GM18867 (cell line): ENCODE measurements at regions not wholly inside any gene's neighbourhood (a gene's known extent, or its start where the extent isn't known, plus 50 kb on each side); places are given as distances from the start of the nearest gene placed in this dataset.

ENCODE experiments used
- ATAC-seq: cut with Tn5 transposase; IDR thresholded peaks from one replicate; pipeline ENCODE4 v1.9.1; 2021; ENCODE audit warnings: mild to moderate bottlenecking, moderate library complexity; ENCODE audit not compliant: unreplicated experiment

DNA sequence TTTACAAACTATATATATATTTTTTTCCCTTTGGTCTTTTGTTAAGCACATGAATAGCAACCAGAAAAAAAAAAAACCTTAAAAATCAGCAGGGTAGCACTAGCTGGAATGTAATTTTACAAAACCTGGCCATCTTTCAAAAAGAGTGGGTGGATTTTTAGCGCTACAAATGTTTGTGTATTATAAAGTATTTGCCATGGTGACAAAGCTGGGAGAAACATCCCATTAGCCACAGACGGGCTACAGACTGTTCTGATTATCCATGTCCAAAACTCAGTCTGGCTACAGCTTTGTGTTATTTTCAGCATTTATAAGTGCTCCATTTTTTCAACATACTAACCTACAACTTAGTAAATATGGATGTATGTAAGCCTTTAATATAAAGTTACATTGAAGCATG, 249.5 kb upstream of the TANK start:
- ATAC-seq = no peak

DNA sequence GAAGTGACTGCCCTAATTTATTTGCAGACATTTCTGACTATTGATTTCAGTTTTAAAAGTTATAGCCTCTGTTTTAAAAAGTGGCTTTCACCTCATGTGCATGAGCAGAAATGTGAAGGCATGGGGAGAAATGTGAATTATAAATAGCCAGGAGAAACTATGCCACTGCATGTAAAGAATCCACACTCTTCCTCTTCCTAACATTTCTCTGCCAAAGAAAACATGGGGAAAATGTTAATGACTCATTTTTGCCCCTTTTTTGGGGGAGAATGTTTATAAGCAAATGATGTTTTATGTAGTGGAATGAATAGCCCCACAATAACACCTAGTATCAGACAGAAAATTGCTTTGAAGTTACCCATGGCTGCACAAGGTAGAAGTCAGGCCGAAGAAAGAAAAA, 249.0 kb upstream of the TANK start:
- no peak for ATAC-seq

DNA sequence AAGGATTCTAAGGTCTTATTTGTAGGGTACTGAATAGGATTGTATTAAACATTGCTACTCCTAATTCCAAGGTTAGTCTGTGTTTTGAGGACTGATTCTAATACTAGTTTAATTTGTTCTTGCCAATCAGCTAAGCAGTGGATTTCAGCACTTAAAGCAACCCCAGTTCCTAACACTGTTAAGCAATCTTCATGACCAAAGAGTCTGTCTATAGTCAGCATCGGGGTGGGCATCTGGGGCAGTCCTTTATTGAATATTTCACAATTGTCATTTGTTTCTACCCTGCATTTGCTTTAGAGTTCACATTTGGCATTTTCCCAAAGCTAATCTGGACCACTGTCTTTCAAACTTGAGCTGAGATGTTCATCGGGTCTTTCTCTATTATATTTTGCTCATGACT, 248.0 kb upstream of the TANK start:
- ATAC-seq = no peak

DNA sequence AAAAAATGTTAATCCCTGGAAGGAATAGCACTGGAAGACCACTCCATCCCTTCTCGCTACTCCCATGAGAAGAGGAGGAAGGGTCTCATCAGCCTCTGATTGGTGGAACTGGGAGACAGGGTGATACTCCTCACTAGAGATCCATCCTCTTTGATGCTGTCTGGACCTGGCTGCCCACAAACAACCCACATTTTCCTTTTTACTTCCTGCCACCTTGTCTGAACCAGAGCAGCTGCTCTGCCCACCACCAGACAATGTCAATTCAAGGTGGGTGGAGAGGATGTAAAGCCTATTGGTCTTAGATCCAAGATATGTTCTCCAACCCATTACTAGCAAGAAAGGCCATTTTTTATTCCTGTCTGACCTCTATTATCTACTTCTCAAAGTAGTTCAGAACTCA, 246.9 kb upstream of the TANK start:
- no peak for ATAC-seq

DNA sequence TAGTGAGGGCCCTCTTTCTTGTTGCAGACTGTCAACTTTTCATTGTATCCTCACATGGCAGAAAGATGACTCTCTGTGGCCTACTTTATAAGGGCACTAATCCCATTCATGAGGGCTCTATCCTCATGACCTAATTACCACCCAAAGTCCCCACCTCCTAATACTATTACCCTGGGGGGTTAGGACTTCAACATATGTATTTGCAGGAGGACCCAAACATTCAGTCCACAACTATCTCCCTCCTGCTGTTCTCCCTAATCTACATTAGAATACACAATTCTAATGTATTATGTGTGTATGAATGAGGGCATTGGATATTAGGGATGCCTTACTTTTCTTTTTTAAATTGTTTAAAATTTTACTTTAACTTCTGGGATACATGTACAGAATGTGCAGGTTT, 246.0 kb upstream of the TANK start:
- no peak for ATAC-seq

DNA sequence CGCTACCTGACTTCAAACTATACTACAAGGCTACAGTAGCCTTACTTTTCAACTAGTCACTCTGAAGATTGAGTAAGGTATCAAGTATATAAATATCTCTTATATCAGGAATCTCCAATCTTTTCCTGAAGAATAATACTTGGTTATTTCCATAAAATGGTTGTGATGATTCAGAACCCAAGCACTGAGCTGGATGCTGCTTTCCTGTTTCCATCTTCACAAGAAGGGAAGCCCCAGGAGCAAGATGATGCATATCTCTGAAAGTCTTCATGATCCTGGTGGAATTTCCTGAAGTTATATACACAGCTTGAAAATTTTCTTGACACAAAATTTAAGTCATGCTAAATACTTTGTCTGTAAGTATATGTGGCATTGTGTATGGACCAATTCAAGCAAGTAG, 243.9 kb upstream of the TANK start:
- ATAC-seq = no peak

DNA sequence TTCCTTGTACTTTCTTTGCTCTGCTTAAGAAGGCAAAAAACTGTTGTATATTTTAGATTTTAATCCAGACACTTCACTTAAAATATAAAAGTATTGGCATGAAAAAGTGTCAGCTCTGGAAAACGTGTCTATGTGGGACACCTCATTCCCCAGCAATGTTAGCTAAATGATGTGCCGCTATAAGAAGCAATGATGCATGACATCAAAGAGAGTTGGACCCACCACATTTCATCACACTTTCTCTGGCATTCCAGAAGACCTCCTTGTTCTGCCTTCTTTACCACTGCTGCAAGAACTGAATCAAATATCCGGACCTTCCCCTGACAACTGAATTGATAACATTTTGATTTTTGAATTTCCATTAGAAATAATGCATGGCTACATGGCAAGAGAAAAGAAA, 242.4 kb upstream of the TANK start:
- ATAC-seq = no peak

DNA sequence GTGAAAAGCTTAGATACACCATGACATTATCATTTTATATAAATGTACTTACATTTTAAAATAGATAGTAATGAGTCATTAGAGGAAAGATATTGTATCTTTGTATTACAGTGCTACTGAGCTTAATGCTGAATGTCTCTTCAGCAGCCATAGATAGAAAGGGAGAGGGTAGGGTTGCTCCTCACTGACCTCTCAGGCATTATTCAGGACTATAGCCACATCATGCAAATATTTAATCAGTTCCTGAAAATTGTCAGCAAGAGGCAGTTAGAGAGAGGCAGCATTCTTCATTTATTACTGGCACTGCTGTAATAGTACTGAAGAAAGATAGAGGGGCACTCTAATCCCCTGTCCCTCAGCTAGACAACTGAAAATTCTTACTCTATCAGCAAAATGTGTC, 242.0 kb upstream of the TANK start:
- ATAC-seq = no peak

DNA sequence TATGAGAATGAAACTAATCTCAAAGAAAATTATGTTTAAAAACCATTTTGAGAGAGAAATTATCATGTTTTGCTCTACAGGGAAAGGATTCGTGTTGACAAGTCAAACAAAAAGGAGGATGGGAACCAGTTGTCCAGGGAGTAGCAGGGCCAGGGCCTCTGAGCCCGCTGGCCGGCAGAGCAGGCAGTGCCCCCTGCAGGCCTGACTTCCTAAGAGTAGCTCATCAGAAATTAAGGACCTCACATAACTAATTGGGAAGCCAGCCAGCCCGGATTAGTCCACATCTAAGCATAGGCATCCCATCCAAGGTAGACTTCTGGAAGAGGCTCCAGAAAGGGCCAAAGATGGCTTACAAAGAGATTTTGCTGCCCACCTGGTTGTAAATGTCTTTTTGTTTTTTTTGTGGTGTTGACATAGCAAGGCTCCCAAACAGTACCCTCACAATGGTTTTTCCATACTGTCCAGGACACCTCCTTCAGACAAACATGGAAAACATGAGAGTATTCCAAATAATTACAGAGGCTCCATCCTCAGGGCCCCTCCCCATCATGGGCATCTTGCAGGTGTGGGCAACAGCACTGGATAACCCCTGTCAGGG, 241.2 kb upstream of the TANK start:
- ATAC-seq = peak; percentile 67

DNA sequence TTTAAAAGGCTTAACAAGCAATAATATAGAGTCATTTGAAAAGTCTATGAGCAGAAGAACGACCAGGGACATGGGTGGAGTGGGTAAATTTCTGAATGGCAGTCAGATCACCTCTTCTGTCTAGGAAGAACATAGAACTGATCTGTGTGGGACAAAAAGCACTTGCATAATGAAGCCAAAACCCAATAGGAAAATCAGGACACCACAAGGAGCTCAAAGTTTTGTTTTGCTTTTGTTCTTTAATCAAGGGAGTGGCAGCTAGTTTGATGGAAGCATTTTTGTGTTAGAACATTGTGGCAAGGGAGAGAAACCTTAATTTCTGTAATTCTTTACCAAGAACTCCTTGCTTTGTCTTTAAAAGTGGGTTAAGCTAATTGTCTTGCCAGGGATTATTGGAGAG, 240.2 kb upstream of the TANK start:
- no peak for ATAC-seq

DNA sequence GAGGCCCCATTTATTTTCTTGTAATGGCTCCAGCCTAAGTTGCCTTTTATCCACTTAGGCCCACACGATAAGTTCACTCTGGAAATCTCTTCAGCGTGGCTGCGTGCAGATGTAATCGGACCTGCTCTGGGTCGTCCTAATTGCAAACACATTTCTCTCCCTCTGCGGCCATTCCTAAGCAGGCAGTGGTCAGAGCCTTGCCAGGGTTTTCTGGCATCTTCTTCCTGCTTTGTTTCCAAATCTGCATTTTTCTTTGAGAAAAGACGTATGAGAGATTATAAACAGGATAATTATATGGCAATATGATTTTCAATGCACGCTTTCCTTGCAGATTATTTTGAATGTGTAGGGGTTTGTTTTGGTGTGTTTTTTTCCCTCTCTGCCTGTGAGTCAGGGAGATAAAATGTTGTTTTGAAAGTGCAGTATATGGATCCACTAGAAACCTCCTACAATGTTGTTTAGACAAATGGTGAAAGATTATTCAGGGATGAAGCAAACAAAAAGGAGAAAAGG, 239.4 kb upstream of the TANK start:
- ATAC-seq = no peak

DNA sequence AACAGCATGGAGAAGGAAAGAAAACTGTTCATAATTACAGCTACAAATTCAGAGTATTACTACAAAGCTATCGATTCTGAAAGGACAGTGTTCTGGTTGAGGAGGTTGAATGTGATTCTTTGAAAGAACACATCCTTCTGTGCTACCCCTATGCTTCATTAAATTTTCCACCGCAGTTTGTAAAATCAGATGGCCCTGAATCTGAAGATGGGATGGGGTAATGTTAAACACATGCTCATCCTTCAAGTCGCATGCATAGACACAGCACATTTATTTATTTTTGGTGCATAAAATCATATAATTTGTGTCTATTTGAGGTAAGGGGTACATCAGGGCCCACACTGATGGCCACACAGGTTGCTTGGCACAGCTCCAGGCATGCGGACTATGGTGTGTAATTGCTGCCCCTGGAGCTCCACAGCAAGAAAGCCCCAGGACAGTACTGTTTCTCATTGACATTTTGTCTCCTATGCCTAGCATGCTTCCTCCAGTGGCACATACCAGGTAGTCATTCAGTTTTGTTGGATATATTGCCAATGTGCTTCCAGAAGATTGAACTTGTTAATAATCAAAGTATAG, 238.8 kb upstream of the TANK start:
- ATAC-seq = no peak

DNA sequence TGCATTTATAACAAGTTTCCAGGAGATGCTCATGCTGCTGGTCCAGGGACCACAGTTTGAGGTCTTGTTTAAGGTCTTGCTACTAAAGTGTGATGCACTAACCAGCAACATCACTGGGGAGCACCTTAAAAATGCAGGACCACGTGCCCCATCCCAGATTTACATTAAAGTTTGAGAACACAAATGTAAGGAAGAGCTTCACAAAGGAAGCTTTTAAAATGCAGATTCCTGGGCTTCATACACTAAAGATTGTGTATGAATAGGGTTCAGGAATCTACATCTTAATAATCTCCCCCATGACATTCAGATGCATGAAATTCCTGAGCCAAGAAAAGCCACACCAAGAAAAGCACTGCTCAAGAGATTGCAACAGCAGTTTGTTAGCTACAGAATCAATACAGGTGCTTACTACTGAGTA, 235.3 kb upstream of the TANK start:
- no peak for ATAC-seq

DNA sequence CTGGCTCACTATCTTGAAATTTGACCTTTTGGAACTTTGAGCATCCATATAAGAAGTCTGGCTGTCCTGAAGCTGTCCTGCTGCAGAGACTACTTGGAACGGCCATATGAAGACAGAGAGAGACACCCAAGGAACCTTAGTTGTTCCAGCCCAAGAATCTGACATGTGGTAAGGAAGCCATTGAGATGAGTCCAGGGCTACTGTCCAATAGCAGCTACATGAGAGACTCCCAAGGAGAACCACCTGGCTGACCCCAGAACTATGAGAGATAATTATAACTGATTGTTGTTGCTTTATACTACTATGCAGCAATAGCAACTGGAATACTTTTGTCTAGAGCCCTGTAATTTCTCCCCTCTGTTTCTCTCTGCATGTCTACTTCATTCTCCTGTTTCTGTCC, 234.3 kb upstream of the TANK start:
- ATAC-seq = no peak

DNA sequence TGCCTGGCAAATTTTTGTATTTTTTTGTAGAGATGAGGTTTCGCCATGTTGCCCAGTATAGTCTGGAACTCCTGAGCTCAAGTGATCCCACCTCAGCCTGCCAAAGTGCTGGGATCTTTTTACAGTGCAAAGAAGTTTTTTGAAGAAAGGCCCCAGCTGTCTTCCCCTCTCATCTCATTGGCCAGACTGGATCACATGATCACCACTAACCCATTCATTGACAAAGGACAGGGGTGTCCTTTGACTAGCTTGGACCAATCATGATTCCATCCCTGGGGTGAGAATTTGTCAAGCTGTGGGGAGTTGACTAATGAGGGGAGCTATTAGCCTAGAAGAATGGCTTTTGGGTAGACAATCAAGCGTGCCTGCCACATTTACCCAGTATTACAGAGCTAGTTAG, 232.9 kb upstream of the TANK start:
- ATAC-seq = no peak

DNA sequence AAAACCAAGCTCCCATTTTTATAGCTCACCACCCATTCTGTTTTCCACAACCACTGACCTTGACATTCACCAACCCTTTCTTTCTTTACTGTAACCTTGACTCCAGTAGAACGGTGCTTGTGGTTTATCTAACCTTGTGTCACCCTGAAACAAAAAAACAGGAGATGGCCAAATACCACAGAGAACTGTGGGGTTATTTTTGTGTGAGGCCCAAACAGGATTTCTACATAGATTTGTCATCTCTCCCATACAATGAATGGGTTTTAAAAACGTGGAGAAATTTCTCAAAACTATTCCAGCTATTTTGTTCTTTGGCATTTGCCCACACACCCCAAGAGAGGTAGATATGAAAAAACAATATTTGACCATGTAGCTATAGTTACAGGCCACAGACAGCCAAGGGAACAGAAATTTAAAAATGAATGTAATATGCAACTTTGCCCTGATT, 231.3 kb upstream of the TANK start:
- ATAC-seq = no peak

DNA sequence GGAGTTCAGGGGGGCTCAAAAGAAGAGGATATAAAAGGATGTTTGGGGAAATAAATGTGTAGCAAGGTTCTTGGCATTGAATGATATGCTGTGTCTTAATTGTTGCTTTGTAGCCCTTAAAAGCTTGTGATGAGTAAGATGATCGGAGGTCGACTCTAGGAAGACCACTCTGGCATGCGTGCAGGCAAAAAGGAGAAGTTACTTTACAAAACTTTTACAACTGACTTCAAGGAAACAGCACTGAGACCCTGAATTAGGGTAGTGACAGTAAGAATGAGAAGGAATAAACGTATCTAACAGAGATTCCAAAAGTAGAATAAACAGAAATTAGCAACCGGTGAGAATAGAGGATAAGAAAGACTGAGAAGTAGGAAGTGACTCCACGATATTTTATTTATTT, 228.7 kb upstream of the TANK start:
- ATAC-seq = no peak

DNA sequence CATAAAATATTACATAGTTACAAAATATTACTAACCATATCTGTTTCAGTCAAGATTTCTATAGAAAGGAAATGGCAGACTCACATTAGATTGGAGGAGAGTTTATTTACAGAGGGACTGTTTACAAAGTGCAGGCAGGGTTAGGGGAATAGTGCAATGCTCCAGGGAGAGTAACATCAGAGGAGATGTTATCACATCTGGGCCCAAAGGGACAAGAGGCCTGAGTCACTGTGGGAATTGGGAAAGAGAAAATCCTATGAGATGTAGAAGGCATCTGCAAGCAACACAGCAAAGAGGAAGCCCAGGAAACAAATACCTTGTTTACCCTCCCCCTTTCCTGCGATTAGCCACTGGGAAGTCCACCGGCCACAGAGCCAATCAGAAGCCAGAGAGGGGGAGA, 227.3 kb upstream of the TANK start:
- ATAC-seq = no peak

DNA sequence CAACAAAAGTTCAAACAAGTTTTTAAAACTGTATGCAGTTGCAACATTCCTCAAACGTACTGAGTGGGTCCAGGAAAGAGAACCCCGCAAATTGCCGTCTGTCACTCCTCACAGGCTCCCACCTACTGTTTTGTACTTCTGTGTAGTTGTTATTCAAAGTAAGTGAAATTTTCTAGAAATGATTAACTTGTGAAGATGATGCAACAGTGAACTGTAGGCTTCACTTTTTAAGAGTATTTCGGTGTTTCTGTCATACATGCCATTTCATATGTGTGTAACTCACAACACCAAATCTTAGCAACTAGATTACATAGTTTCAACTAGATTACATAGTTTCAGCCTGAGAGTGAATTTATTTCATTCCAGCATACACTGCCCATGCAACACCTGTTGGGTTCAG, 226.0 kb upstream of the TANK start:
- ATAC-seq = no peak

DNA sequence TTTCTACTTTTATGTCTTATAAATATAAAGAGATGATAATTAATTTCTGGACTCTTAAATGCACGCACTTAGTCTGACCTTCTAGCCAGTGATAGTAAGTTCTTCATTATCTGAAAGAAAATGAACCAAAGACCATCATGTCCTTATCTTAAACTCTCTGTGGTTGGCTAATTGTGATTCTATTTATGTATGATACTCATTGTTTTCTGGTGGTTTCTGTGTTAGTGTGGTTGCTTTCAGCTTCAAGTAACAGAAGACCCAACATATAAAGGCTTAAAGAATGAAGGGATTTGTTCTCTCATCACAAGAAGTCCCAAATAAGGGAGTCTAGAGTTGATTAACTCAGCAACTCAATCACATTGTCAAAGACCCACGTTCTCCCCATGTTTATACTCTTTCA, 225.2 kb upstream of the TANK start:
- ATAC-seq = peak; percentile 47

DNA sequence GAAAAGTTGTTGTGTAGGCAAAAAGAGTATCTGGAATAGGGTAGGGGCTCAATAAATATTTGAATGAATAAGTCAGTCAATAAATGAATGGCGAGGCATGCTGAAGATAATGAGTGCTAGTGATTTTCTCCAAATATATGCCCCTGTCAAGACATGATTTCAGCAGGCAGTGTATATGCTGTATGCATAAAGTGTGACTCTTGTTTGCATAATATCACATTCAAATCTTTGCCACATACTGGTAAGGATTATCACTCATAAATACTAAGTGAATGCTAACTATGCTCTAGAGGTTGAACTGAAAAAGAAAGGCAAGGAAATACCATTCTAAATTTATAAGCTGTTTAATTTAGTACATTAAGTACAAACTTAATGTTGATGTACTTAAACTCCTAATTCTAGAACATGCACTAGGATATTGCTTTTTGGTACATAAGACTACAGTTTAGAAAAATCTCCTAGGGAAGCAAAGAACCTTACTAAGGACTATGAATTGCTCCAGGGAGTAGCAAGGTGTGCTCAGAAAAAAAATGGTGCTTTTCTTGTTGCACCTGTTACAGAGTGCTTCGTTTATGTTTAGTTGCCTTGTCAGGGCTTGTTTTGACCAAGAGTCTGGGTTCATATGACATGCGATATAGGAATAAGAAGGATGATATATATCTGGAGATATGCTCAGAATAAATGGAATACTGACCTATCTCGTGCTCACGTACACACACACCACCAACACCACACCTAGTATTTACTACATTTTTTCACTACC, 224.0 kb upstream of the TANK start:
- ATAC-seq = no peak

DNA sequence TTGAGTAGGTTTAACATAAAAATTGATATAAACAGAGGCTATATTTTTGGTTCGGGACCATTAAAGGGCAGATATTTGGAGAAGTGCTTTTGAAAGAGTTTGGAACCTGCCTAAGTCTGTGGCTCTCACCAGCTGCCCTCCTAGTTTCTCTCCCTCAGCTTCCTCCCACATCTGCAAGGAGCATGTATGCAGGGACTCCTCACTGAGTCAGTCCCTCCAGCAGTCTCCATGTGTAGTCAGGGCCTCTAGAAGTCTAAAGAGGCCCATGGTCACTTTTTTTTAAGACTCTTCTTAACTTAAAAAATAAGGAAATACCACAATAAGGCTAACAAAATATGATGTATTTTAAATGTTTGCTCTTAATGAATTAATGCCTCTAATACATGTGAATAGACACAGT, 220.0 kb upstream of the TANK start:
- no peak for ATAC-seq
